ENCODE measurements at regions not wholly inside any gene's neighbourhood (a gene's known extent, or its start where the extent isn't known, plus 50 kb on each side); places are given as distances from the start of the nearest gene placed in this dataset.

- TF ChIP-seq CTCF (IDR thresholded peaks at IDR 0.05) (no peak), ATF3 (CRISPR knock-in tag; conservative IDR thresholded peaks at IDR 0.05) (no peak), SMAD3 (CRISPR knock-in tag; IDR thresholded peaks at IDR 0.05; ENCODE audit: borderline replicate concordance) (no peak), TEAD4 (CRISPR knock-in tag; IDR thresholded peaks at IDR 0.05) (no peak), USF2 (CRISPR knock-in tag; IDR thresholded peaks at IDR 0.05) (no peak), GABPB1 (CRISPR knock-in tag; IDR thresholded peaks at IDR 0.05) (no peak), USF1 (CRISPR knock-in tag; IDR thresholded peaks at IDR 0.05) (no peak), ZNF232 (CRISPR knock-in tag; IDR thresholded peaks at IDR 0.05) (no peak), TP53 (CRISPR knock-in tag; IDR thresholded peaks at IDR 0.05) (no peak), E2F4 (CRISPR knock-in tag; IDR thresholded peaks at IDR 0.05; ENCODE audit: borderline replicate concordance, low read depth) (no peak), CDX4 (CRISPR knock-in tag; IDR thresholded peaks at IDR 0.05; ENCODE audit: borderline replicate concordance) (no peak)
Observed at GRCh38 chr10:85047170-85047834, 718.9 kb downstream of the CCSER2 start.

All from WTC11 (cell line).